AG04450 (cell line): ENCODE measurements at regions not wholly inside any gene's neighbourhood (a gene's known extent, or its start where the extent isn't known, plus 50 kb on each side); places are given as distances from the start of the nearest gene placed in this dataset.

Source experiments
- CTCF ChIA-PET: fragments of 300-600, 350-600 bp; formaldehyde crosslinking; extraction: SDS; loops from one replicate; lab custom pipeline; 2022; ENCODE audit warnings: antibody characterized with exemption, inconsistent platforms; lab: Charles Lee
- POLR2A ChIA-PET: fragments of 350-600 bp; formaldehyde crosslinking; extraction: SDS; loops from one replicate; lab custom pipeline; 2021; ENCODE audit warnings: antibody characterized with exemption, inconsistent platforms; lab: Yijun Ruan, JAX
- DNase-seq: peaks from one replicate; pipeline ENCODE4 v3.0.0-alpha.2; 2011; ENCODE audit warnings: low read depth, low spot score
- H3K27ac ChIP-seq: one replicate; pipeline ENCODE4 v1.5.1; 2012; ENCODE audit warnings: low read depth, low read length, control low read depth
- H3K27me3 ChIP-seq: one replicate; pipeline ENCODE4 v1.6.0; 2012; ENCODE audit warnings: low read length; ENCODE audit not compliant: control insufficient read depth, insufficient read depth
- H3K4me3 ChIP-seq: 2 replicates; pipeline ENCODE4 v1.5.1; 2011; ENCODE audit warnings: mild to moderate bottlenecking, low read depth, low read length, control low read depth
- H3K9me3 ChIP-seq: 2 replicates; pipeline ENCODE4 v1.5.1; 2012; ENCODE audit warnings: low read length; ENCODE audit not compliant: control insufficient read depth, insufficient read depth
- CTCF ChIP-seq: IDR thresholded peaks from 2 replicates; pipeline ENCODE4 v1.5.1; 2011; ENCODE audit warnings: low read depth, low read length, control low read depth, inconsistent platforms

- H3K4me3 ChIP-seq = no peak overlapping the region
- no peak for DNase-seq
Observed at GRCh38 chr22:44406341-44407170, 91.5 kb downstream of the RTL6 start.

GRCh38 chr22:44405661-44406060 is 92.4 kb downstream of the RTL6 start:
- TF ChIP-seq CTCF = no peak
- POLR2A ChIA-PET = no interaction called here

More at GRCh38 chr22:44406341-44407170, 91.5 kb downstream of the RTL6 start:
- no peak for TF ChIP-seq CTCF
- Histone ChIP-seq H3K9me3 (peaks cover 3% of the 10 kb centered on the region; the same call in 1 of the 2 replicates), H3K27me3 (peaks cover 11% of the 10 kb centered on the region), H3K27ac (no peak overlapping the region)
- ChIA-PET CTCF (no interaction called here), POLR2A (interaction anchor here (0.6 kb wide), 1 partner anchor 397 kb away, joined by 7 read pairs; no protein-coding TSS in a partner anchor)

GRCh38 chr22:44404341-44405020 is 91.7 kb upstream of the SHISAL1 start:
- ChIA-PET POLR2A (no interaction called here), CTCF (no interaction called here)
- peaks cover 5% of the 10 kb centered on the region for H3K27me3 ChIP-seq
- H3K9me3 ChIP-seq = 0 out of 2 replicates have a peak, but pooled peaks cover 3% of the 10 kb centered on the region
- no peak for TF ChIP-seq CTCF
- H3K27ac ChIP-seq = no peak overlapping the region
- no peak for DNase-seq
- no peak overlapping the region for H3K4me3 ChIP-seq

More at GRCh38 chr22:44405661-44406060, 92.4 kb downstream of the RTL6 start:
- H3K4me3 ChIP-seq = no peak overlapping the region
- no peak for DNase-seq
- CTCF ChIA-PET = no interaction called here
- H3K27me3 ChIP-seq = peaks cover 9% of the 10 kb centered on the region
- 0 out of 2 replicates have a peak, but pooled peaks cover 3% of the 10 kb centered on the region for H3K9me3 ChIP-seq
- H3K27ac ChIP-seq = no peak overlapping the region

GRCh38 chr22:44403602-44404329 is 91.0 kb upstream of the SHISAL1 start:
- DNase-seq = no peak
- Histone ChIP-seq H3K4me3 (no peak overlapping the region), H3K9me3 (0 out of 2 replicates have a peak, but pooled peaks cover 3% of the 10 kb centered on the region), H3K27me3 (peaks cover 5% of the 10 kb centered on the region), H3K27ac (no peak overlapping the region)
- POLR2A ChIA-PET = no interaction called here
- CTCF ChIA-PET = no interaction called here
- TF ChIP-seq CTCF = no peak
